ENCODE measurements at regions not wholly inside any gene's neighbourhood (a gene's known extent, or its start where the extent isn't known, plus 50 kb on each side); places are given as distances from the start of the nearest gene placed in this dataset.

DNA sequence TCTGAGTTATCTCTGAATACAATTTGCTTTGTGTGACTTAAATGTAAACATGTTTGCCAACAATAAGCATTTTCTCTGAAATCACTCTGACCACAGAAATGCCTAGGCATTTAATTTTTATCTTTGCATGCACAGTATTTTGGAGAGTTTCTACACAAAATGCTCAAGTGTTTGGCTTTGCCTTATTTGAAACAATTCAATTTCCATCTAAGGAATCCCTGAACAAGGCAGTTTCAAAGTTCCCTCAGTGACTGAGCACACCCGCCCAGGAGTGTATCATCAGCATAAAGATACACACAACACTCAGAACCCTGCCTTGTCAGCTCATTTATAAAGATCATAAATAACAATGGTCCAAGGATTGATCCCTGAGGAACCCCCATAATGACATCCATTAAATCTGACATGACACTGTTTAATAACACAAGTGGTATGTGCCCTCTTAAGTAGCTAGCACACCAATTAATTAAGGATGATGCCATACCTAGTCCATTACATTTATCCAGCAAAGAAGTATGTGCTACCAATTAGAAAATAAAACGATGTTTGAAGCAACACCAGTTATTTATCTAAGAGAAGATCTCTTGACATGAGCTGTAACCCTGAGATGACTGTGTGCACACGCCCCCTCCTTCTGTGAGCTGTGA is 585.8 kb downstream of the ADGRL2 start:
- no peak for TF ChIP-seq CTCF (IDR thresholded peaks at IDR 0.05; ENCODE audit: unreplicated experiment)
- no peaks in the 10 kb centered on the region for H3K27me3 Mint-ChIP-seq (ENCODE audit: low read depth)
- no peaks in the 10 kb centered on the region for H3K9me3 Mint-ChIP-seq
- no peak overlapping the region for H3K4me3 Mint-ChIP-seq
- H3K36me3 Mint-ChIP-seq: no peaks in the 10 kb centered on the region
- peaks cover 37% of the 10 kb centered on the region for H3K4me1 Mint-ChIP-seq
- H3K27ac Mint-ChIP-seq: no peak overlapping the region
- no peak for DNase-seq (ENCODE audit: low spot score in 2 of 2, unreplicated experiment in 2 of 2)

GRCh38 chr1:82384776-82385175 is 584.0 kb downstream of the ADGRL2 start:
- Mint-ChIP-seq H3K27me3 (ENCODE audit: low read depth) (no peaks in the 10 kb centered on the region), H3K9me3 (peaks cover 6% of the 10 kb centered on the region), H3K4me3 (no peak overlapping the region), H3K27ac (no peak overlapping the region), H3K36me3 (peaks cover 1% of the 10 kb centered on the region), H3K4me1 (peaks cover 37% of the 10 kb centered on the region)
- no peak for TF ChIP-seq CTCF (IDR thresholded peaks at IDR 0.05; ENCODE audit: unreplicated experiment)
- DNase-seq (ENCODE audit: low spot score in 2 of 2, unreplicated experiment in 2 of 2): no peak

DNA sequence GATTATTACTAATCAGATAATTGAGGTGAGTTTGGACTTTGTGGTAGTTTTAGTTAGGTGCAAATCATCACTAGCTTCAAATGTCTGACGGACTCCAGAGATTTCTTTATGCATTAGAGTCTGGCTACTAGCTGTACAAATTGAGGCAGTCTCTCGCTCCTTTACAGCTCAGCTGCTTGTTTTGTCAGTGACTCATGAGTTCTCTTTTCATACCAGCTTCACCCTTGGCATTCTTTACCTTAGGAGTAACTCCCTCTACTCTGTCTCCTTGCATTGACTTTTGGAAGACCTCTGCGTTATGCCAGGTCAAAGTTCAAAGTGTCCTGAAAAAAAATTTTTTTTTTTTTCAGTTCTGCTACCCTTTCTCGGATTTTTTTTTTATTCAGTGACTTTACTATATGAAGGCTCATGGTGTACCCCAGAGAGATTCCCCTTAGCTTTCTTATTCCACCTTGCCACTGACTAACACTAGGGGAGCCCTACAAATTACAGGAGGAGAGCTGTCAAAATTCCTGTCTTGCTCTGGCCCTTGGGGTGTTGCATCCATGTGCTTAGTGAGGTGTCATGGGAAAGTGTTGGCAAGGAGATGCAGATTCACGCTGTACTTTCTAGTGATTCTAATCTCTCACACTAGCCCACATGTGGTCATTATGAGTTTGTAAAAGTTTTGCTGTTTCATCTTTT is 576.6 kb downstream of the ADGRL2 start:
- H3K4me1 Mint-ChIP-seq: peaks cover 9% of the 10 kb centered on the region
- peaks cover 14% of the 10 kb centered on the region for H3K9me3 Mint-ChIP-seq
- H3K27me3 Mint-ChIP-seq (ENCODE audit: low read depth): no peaks in the 10 kb centered on the region
- H3K36me3 Mint-ChIP-seq: peaks cover 1% of the 10 kb centered on the region
- no peak overlapping the region for H3K27ac Mint-ChIP-seq
- no peak for TF ChIP-seq CTCF (IDR thresholded peaks at IDR 0.05; ENCODE audit: unreplicated experiment)
- no peak overlapping the region for H3K4me3 Mint-ChIP-seq
- no peak for DNase-seq (ENCODE audit: low spot score in 2 of 2, unreplicated experiment in 2 of 2)

GRCh38 chr1:82373710-82374109 is 573.0 kb downstream of the ADGRL2 start:
- no peak for TF ChIP-seq CTCF (IDR thresholded peaks at IDR 0.05; ENCODE audit: unreplicated experiment)
- DNase-seq (ENCODE audit: low spot score in 2 of 2, unreplicated experiment in 2 of 2): no peak
- H3K9me3 Mint-ChIP-seq: peaks cover 8% of the 10 kb centered on the region
- H3K27ac Mint-ChIP-seq: no peak overlapping the region
- H3K27me3 Mint-ChIP-seq (ENCODE audit: low read depth): no peaks in the 10 kb centered on the region
- H3K4me3 Mint-ChIP-seq: no peak overlapping the region
- H3K4me1 Mint-ChIP-seq: peaks cover 24% of the 10 kb centered on the region
- H3K36me3 Mint-ChIP-seq: no peaks in the 10 kb centered on the region

- no peaks in the 10 kb centered on the region for H3K27me3 Mint-ChIP-seq (ENCODE audit: low read depth)
- H3K27ac Mint-ChIP-seq: peak overlapping the region; percentile 39
- DNase-seq (ENCODE audit: low spot score in 2 of 2, unreplicated experiment in 2 of 2): no peak
- peaks cover 8% of the 10 kb centered on the region for H3K9me3 Mint-ChIP-seq
- no peaks in the 10 kb centered on the region for H3K36me3 Mint-ChIP-seq
- H3K4me1 Mint-ChIP-seq: peaks cover 24% of the 10 kb centered on the region
- H3K4me3 Mint-ChIP-seq: no peak overlapping the region
- TF ChIP-seq CTCF (IDR thresholded peaks at IDR 0.05; ENCODE audit: unreplicated experiment): no peak
These were observed 571.2 kb downstream of the ADGRL2 start for GRCh38 chr1:82371844-82372498.
